ENCODE measurements at regions not wholly inside any gene's neighbourhood (a gene's known extent, or its start where the extent isn't known, plus 50 kb on each side); places are given as distances from the start of the nearest gene placed in this dataset.

DNA sequence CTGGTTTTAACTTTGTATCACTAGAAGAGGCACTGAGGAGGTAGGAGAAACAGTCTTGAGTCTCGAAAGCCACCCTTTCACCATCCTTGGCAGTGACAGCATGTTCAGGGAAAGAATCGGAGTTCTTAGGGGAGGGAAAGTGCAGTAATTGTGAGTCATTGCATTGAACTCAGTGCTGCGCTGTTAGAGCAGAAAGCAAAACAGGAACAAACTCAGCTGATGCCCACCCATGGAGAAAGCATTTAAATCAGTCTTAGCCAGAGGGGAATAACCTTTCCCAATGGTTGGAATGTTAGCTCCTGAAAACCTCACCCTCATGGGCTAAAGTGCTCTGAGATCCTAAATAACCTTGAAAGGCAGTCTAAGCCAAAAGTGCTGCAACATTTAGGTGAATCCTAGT is 845.6 kb upstream of the CNTNAP5 start:
- no peaks in the 10 kb centered on the region for H3K27me3 ChIP-seq (replicated peaks in 1 of 4; ENCODE audit: control insufficient read depth in 3 of 4, extremely low read depth in 1 of 4, insufficient read depth in 3 of 4, low read length in 3 of 4)
- TF ChIP-seq NRF1 (IDR thresholded peaks at IDR 0.05; ENCODE audit: low read depth, low read length) (no peak), SIN3A (conservative IDR thresholded peaks at IDR 0.05 in 1 of 2, IDR thresholded peaks at IDR 0.05 in 1 of 2; ENCODE audit: low read depth in 1 of 2, low read length in 2 of 2) (no peak), RXRA (IDR thresholded peaks at IDR 0.05; ENCODE audit: insufficient read depth, low read depth, low read length) (no peak), HDAC6 (IDR thresholded peaks at IDR 0.05; ENCODE audit: low read depth, low read length) (no peak), EZH2 (IDR thresholded peaks at IDR 0.05; ENCODE audit: low read depth, low read length, severe bottlenecking) (no peak), TEAD4 (IDR thresholded peaks at IDR 0.05; ENCODE audit: low read depth, low read length) (peak; percentile 36; the same call in 1 of the 2 replicates), CREB1 (IDR thresholded peaks at IDR 0.05) (no peak)
- H3K4me1 ChIP-seq (replicated peaks in 1 of 4; ENCODE audit: control insufficient read depth in 3 of 4, insufficient read depth in 4 of 4, low read length in 3 of 4): no peaks in the 10 kb centered on the region
- H3K56ac ChIP-seq (replicated peaks; ENCODE audit: insufficient read length, low read depth, low read length): no peak overlapping the region
- no peak overlapping the region for H4K5ac ChIP-seq (ENCODE audit: insufficient read length, low read depth, low read length)
- no peaks in the 10 kb centered on the region for H3K79me1 ChIP-seq (ENCODE audit: low read depth, low read length)
- DNase-seq (ENCODE audit: low read depth in 1 of 2, low spot score in 2 of 2) (no peak), FAIRE-seq (no peak)
- no peak overlapping the region for H3K23ac ChIP-seq (ENCODE audit: insufficient read length)
- H4K8ac ChIP-seq (ENCODE audit: extremely low read depth, insufficient read depth, low read length): no peak overlapping the region
- no peaks in the 10 kb centered on the region for H4K20me1 ChIP-seq (replicated peaks in 1 of 2; ENCODE audit: control insufficient read depth in 1 of 2, insufficient read depth in 2 of 2, low read length in 2 of 2)
- H2BK20ac ChIP-seq (ENCODE audit: low read length): no peak overlapping the region
- no peak overlapping the region for H3K4me3 ChIP-seq (ENCODE audit: extremely low read depth in 1 of 4, insufficient read depth in 2 of 4, low read depth in 3 of 4, low read length in 4 of 4)
- ChIA-PET CTCF (ENCODE audit: partially characterized antibody) (no interaction called here), POLR2A (ENCODE audit: partially characterized antibody) (no interaction called here)
- H3K9ac ChIP-seq (replicated peaks in 1 of 4; ENCODE audit: extremely low read depth in 1 of 4, low read depth in 3 of 4, low read length in 3 of 4): no peak overlapping the region
- H2BK15ac ChIP-seq (ENCODE audit: low read length): no peak overlapping the region
- no peak overlapping the region for H3K27ac ChIP-seq (ENCODE audit: low read depth, low read length)
- H3K36me3 ChIP-seq (ENCODE audit: control insufficient read depth in 2 of 4, insufficient read depth in 4 of 4, low read length in 3 of 4): no peaks in the 10 kb centered on the region
- no peaks in the 10 kb centered on the region for H3K79me2 ChIP-seq (ENCODE audit: control insufficient read depth in 1 of 2, insufficient read depth in 2 of 2, low read length in 2 of 2)
- H2BK5ac ChIP-seq (ENCODE audit: low read depth, low read length): no peak overlapping the region
- H3K9me3 ChIP-seq (ENCODE audit: insufficient read depth in 2 of 2, low read depth in 1 of 2, low read length in 1 of 2): no peaks in the 10 kb centered on the region
- H3K4ac ChIP-seq (replicated peaks; ENCODE audit: insufficient read length, low read depth, low read length): no peak overlapping the region
- peak overlapping the region; percentile 72 for H2AFZ ChIP-seq (ENCODE audit: low read length)
- WGBS, 2 experiments (ENCODE audit: extremely low coverage in 1 of 2, insufficient coverage in 1 of 2, insufficient read length in 1 of 2, insufficient replicate concordance in 2 of 2, low coverage in 1 of 2, low lambda C conversion rate in 2 of 2, missing lambda C conversion rate in 1 of 2): 89% methylated on average over 3 of the region's 3 CpGs; no CpG with 5 or more reads in 1 of the 2 experiments
- H3K14ac ChIP-seq (ENCODE audit: insufficient read length): no peak overlapping the region
- no peak overlapping the region for H3K4me2 ChIP-seq (ENCODE audit: insufficient read depth in 1 of 2, low read depth in 2 of 2, low read length in 2 of 2)
- H2BK120ac ChIP-seq (replicated peaks; ENCODE audit: low read depth, low read length): no peak overlapping the region
- H3K18ac ChIP-seq (ENCODE audit: extremely low read depth, low read length): no peak overlapping the region
- H4K91ac ChIP-seq (replicated peaks; ENCODE audit: insufficient read length, low read length): no peak overlapping the region
- H2AK5ac ChIP-seq (ENCODE audit: low read depth, low read length): no peak overlapping the region
- H3K23me2 ChIP-seq (ENCODE audit: low read depth, low read length): no peaks in the 10 kb centered on the region
- no peak overlapping the region for H2BK12ac ChIP-seq (ENCODE audit: low read depth, low read length)
